Neural cell (in vitro differentiated cells): ENCODE measurements at regions not wholly inside any gene's neighbourhood (a gene's known extent, or its start where the extent isn't known, plus 50 kb on each side); places are given as distances from the start of the nearest gene placed in this dataset.
"Not testable (repeated sequence)": the region's sequence is repeated elsewhere in the genome, so short reads cannot be mapped to it uniquely, and the experiment has no call there.

Experiments
- H2AFZ ChIP-seq: fragments of 200-600, 300-800 bp; sonication (generic), shearing (Covaris generic); 2 replicates; pipeline ENCODE4 v1.6.0; 2014; ENCODE audit warnings: low read depth, mild to moderate bottlenecking, antibody characterized with exemption, low read length, moderate library complexity
- H3F3A ChIP-seq: fragments of 200-600 bp; shearing (Covaris generic); 2 replicates; pipeline ENCODE4 v1.6.1; 2016; ENCODE audit warnings: mild to moderate bottlenecking, moderate library complexity, mixed read lengths, antibody characterized with exemption, low read length; ENCODE audit not compliant: insufficient read depth, poor library complexity, severe bottlenecking
- H3K27ac ChIP-seq: fragments of 200-600, 300-800 bp; sonication (generic), shearing (Covaris generic); 2 replicates; pipeline ENCODE4 v1.5.1; 2014; ENCODE audit warnings: mild to moderate bottlenecking, low read length, moderate library complexity
- H3K27me3 ChIP-seq: fragments of 300-800, 200-600 bp; sonication (generic), shearing (Covaris generic); 2 replicates; pipeline ENCODE4 v1.6.0; 2014; ENCODE audit warnings: mild to moderate bottlenecking, low read depth, low read length, moderate library complexity; ENCODE audit not compliant: insufficient read depth
- H3K36me3 ChIP-seq: fragments of 300-800, 200-600 bp; sonication (generic), shearing (Covaris generic); 2 replicates; pipeline ENCODE4 v1.5.1; 2014; ENCODE audit warnings: mild to moderate bottlenecking, antibody characterized with exemption, low read length, moderate library complexity; ENCODE audit not compliant: insufficient read depth
- H3K4me2 ChIP-seq: fragments of 300-800, 200-600 bp; sonication (generic), shearing (Covaris generic); 2 replicates; pipeline ENCODE4 v1.6.0; 2014; ENCODE audit warnings: mild to moderate bottlenecking, low read length
- H3K4me3 ChIP-seq: fragments of 300-800, 200-600 bp; sonication (generic), shearing (Covaris generic); 2 replicates; pipeline ENCODE4 v1.5.1; 2014; ENCODE audit warnings: mild to moderate bottlenecking, low read length, moderate library complexity
- H3K79me2 ChIP-seq: fragments of 200-600 bp; shearing (Covaris generic); replicated peaks from 2 replicates; pipeline ENCODE4 v1.6.0; 2014; ENCODE audit warnings: mild to moderate bottlenecking, low read length, moderate library complexity; ENCODE audit not compliant: insufficient read depth
- H3K9ac ChIP-seq: fragments of 300-800, 200-600 bp; sonication (generic), shearing (Covaris generic); 2 replicates; pipeline ENCODE4 v1.6.1; 2016; ENCODE audit warnings: mild to moderate bottlenecking, low read length, mixed read lengths
- H3K9me2 ChIP-seq: fragments of 200-600 bp; shearing (Covaris generic); 2 replicates; pipeline ENCODE4 v1.6.1; 2016; ENCODE audit warnings: mild to moderate bottlenecking, low read length, mixed read lengths; ENCODE audit not compliant: insufficient read depth
- H3K9me3 ChIP-seq: fragments of 200-600, 300-800 bp; sonication (generic), shearing (Covaris generic); 2 replicates; pipeline ENCODE4 v1.6.1; 2016; ENCODE audit warnings: mild to moderate bottlenecking, mixed run types, low read length, moderate library complexity, mixed read lengths
- H4K20me1 ChIP-seq: fragments of 200-600 bp; shearing (Covaris generic); 2 replicates; pipeline ENCODE4 v1.6.1; 2016; ENCODE audit warnings: mild to moderate bottlenecking, mixed run types; ENCODE audit not compliant: insufficient read depth
- EP300 ChIP-seq: fragments of 450-650 bp; conservative IDR thresholded peaks from 2 replicates; pipeline ENCODE4 v1.6.1; 2014; ENCODE audit warnings: antibody characterized with exemption, mild to moderate bottlenecking, moderate library complexity; ENCODE audit not compliant: poor library complexity, severe bottlenecking
- EZH2 ChIP-seq: fragments of 200-600, 300-800 bp; shearing (Covaris generic), sonication (generic); IDR thresholded peaks from 2 replicates; pipeline ENCODE4 v1.6.1; 2014; ENCODE audit warnings: antibody characterized with exemption, low read length, borderline replicate concordance, mild to moderate bottlenecking; ENCODE audit not compliant: insufficient read depth, poor library complexity, severe bottlenecking
- MXI1 ChIP-seq: fragments of 450-650 bp; conservative IDR thresholded peaks from 2 replicates; pipeline ENCODE4 v1.6.1; 2014; ENCODE audit warnings: antibody characterized with exemption, mild to moderate bottlenecking; ENCODE audit not compliant: poor library complexity, severe bottlenecking
- POLR2AphosphoS5 ChIP-seq: IDR thresholded peaks from 2 replicates; pipeline ENCODE4 v1.6.1; 2012
- RAD21 ChIP-seq: fragments of 450-650 bp; conservative IDR thresholded peaks from 2 replicates; pipeline ENCODE4 v1.6.1; 2014; ENCODE audit warnings: antibody characterized with exemption, mild to moderate bottlenecking, moderate library complexity
- REST ChIP-seq: IDR thresholded peaks from 2 replicates; pipeline ENCODE4 v1.6.1; 2012; ENCODE audit warnings: borderline replicate concordance
- SMC3 ChIP-seq: fragments of 450-650 bp; conservative IDR thresholded peaks from 2 replicates; pipeline ENCODE4 v1.6.1; 2014; ENCODE audit warnings: antibody characterized with exemption, mild to moderate bottlenecking, moderate library complexity; ENCODE audit not compliant: poor library complexity
- TAF1 ChIP-seq: IDR thresholded peaks from 2 replicates; pipeline ENCODE4 v1.6.1; 2012; ENCODE audit warnings: low read depth
- TF ChIP-seq, protein P1 (sequence below): fragments of 450-650 bp; IDR thresholded peaks from 2 replicates; pipeline ENCODE4 v1.5.1; 2014; ENCODE audit warnings: antibody characterized with exemption, mild to moderate bottlenecking, moderate library complexity; ENCODE audit not compliant: poor library complexity, severe bottlenecking

DNA sequence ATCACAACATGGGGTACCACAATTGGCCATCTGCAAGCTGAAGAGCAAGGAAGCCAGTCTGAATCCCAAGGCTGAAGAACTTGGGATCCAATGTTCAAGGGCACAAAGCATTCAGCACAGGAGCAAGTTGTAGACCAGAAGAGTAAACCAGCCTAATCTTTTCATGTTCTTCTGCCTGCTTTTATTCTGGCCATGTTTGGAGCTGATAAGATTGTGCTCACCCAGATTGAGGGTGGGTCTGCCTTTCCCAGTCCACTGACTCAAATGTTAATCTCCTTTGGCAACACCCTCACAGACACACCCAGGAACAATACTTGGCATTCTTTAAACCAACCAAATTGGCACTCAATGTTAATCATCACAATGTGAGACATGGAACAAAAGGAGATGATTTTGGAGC lies 63.2 kb downstream of the ATXN7L3B start:
- H3K79me2 ChIP-seq, H3K4me2 ChIP-seq, H4K20me1 ChIP-seq, H2AFZ ChIP-seq, H3K27me3 ChIP-seq, H3K36me3 ChIP-seq, H3K9ac ChIP-seq, H3K27ac ChIP-seq, H3K4me3 ChIP-seq, H3K9me3 ChIP-seq, H3K9me2 ChIP-seq, H3F3A ChIP-seq: not testable (repeated sequence)

DNA sequence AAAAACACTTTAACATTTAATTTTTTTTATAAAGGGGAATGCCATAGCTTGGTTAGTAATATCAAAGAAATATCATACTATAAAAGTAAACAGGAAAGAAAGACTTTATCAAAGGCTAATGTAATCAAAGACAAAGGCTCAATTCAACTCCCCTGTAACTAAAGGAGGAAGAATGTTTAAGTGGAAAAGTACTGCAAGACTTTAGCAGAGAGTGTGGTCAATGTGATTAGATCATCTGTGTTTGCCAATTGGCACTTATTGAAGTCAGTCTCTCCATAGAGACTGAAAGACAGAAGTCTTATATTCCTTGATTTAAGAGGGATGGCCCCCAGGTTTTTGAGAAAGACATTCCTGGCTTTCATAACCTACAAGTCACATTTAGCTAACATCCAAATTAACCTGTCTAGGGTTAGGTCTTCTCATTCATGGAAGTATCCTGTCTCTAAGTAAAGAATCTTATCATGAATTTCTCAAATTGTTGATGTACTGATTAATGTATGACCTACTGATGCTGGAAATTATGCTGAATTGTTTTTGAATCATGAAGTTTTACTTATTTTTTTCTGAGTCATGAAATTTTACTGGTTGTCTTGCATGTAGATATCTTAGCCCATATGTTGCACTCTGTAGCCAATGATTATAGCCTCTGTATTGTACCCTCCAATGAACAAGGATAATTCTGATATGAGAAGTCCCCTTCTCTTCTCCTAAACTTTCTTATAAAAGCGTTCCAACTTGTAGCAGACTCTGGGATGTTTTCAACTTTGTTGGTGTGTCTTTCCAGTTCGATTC lies 65.4 kb downstream of the ATXN7L3B start:
- Histone ChIP-seq H3K79me2 (no peaks in the 10 kb centered on the region), H3K4me3 (no peak overlapping the region), H3K36me3 (no peaks in the 10 kb centered on the region), H2AFZ (no peak overlapping the region), H3K9me2 (no peaks in the 10 kb centered on the region), H4K20me1 (no peaks in the 10 kb centered on the region), H3K27ac (no peak overlapping the region), H3K27me3 (no peaks in the 10 kb centered on the region), H3F3A (no peaks in the 10 kb centered on the region), H3K9ac (no peak overlapping the region), H3K9me3 (peaks cover 3% of the 10 kb centered on the region), H3K4me2 (no peak overlapping the region)
- TF ChIP-seq MXI1 (no peak), REST (no peak), POLR2AphosphoS5 (no peak), RAD21 (no peak), SMC3 (no peak), EZH2 (no peak), TAF1 (no peak), EP300 (no peak)
- TF ChIP-seq, protein P1, sequence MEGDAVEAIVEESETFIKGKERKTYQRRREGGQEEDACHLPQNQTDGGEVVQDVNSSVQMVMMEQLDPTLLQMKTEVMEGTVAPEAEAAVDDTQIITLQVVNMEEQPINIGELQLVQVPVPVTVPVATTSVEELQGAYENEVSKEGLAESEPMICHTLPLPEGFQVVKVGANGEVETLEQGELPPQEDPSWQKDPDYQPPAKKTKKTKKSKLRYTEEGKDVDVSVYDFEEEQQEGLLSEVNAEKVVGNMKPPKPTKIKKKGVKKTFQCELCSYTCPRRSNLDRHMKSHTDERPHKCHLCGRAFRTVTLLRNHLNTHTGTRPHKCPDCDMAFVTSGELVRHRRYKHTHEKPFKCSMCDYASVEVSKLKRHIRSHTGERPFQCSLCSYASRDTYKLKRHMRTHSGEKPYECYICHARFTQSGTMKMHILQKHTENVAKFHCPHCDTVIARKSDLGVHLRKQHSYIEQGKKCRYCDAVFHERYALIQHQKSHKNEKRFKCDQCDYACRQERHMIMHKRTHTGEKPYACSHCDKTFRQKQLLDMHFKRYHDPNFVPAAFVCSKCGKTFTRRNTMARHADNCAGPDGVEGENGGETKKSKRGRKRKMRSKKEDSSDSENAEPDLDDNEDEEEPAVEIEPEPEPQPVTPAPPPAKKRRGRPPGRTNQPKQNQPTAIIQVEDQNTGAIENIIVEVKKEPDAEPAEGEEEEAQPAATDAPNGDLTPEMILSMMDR = no peak
